Spleen (tissue), 7 donors: ENCODE measurements at regions not wholly inside any gene's neighbourhood (a gene's known extent, or its start where the extent isn't known, plus 50 kb on each side); places are given as distances from the start of the nearest gene placed in this dataset.
"Not testable (repeated sequence)": the region's sequence is repeated elsewhere in the genome, so short reads cannot be mapped to it uniquely, and the experiment has no call there.

ENCODE experiments used
- CTCF ChIP-seq, 11 experiments: fragments of 200-600 bp in 7 of 11; fragments of 450-650 bp in 4 of 11; sonication (generic) in 4 of 11; IDR thresholded peaks in 8 of 11; conservative IDR thresholded peaks in 3 of 11; 1 replicate in 7 of 11; 2 replicates in 4 of 11; pipeline versions ENCODE4 v1.4.0 to v1.8.0; 2016 to 2021; ENCODE audit warnings: antibody characterized with exemption in 11 of 11, inconsistent platforms in 4 of 11, mild to moderate bottlenecking in 1 of 11
- POLR2A ChIP-seq, 3 donors: fragments of 450-650 bp; IDR thresholded peaks; one replicate each; pipeline ENCODE4 v1.5.1; 2017; ENCODE audit warnings: antibody characterized with exemption in 3 of 3, mild to moderate bottlenecking in 1 of 3
- POLR2AphosphoS5 ChIP-seq, 3 donors: sonication (generic); formaldehyde crosslinking; IDR thresholded peaks; one replicate each; pipeline ENCODE4 v1.5.1; 2017; ENCODE audit warnings: antibody characterized with exemption in 3 of 3
- donor health status: DM: no; HTN: no; CAD: no; lungs with moderate emphysema.
- donor health status: DM: no; HTN: no; CAD: no.
- donor health status: DM: no; HTN: no; CAD: no.

GRCh38 chr18:51570071-51570470 lies 372.6 kb upstream of the MEX3C start:
- not testable (repeated sequence) for TF ChIP-seq POLR2AphosphoS5 (IDR thresholded peaks at IDR 0.05); CTCF (IDR thresholded peaks at IDR 0.05 in 8 of 11, conservative IDR thresholded peaks at IDR 0.05 in 3 of 11); POLR2A (IDR thresholded peaks at IDR 0.05)
